ENCODE measurements at regions not wholly inside any gene's neighbourhood (a gene's known extent, or its start where the extent isn't known, plus 50 kb on each side); places are given as distances from the start of the nearest gene placed in this dataset.

DNA sequence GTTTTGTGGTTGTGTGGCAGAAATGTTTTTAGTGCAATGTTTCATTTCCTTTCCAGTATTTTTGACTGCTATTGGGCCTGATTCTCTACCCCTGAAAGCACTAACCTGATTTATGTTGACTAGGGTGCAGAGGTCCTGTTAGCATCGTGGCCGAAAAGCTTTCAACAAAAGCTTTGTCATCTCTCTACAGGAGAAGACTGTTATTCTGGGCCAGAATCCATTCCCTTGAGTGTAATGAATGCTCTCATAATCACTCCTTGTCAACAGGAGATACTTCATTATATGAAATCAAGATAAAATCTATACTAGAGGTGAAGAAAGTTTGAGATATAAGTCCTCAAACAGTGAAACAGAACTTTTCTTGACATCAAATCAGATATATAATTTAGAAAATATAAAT, 195.5 kb downstream of the ZNF330 start:
- Histone ChIP-seq H3K79me2 (ENCODE audit: control insufficient read depth, insufficient read depth, low read length) (no peaks in the 10 kb centered on the region), H3K9me1 (replicated peaks; ENCODE audit: control insufficient read depth, extremely low read depth, insufficient read depth, low read length) (no peaks in the 10 kb centered on the region), H3K27ac (ENCODE audit: insufficient read depth, low read depth, low read length) (no peak overlapping the region), H3K9ac (replicated peaks; ENCODE audit: extremely low read depth, insufficient read depth, low read length) (no peak overlapping the region), H3K4me1 (ENCODE audit: control insufficient read depth, extremely low read depth, insufficient read depth, low read length) (no peaks in the 10 kb centered on the region), H3K27me3 (ENCODE audit: control insufficient read depth in 2 of 2, insufficient read depth in 2 of 2, low read length in 2 of 2) (peaks cover 0 to 2% of the 10 kb centered on the region in 2 experiments), H2AFZ (ENCODE audit: low read depth, low read length) (no peak overlapping the region), H3K9me3 (replicated peaks; ENCODE audit: control insufficient read depth, insufficient read depth, low read length) (no peaks in the 10 kb centered on the region), H3K4me3 (replicated peaks in 1 of 3; ENCODE audit: insufficient read depth in 1 of 3, low read depth in 1 of 3, low read length in 3 of 3) (no peak overlapping the region), H4K20me1 (replicated peaks; ENCODE audit: control insufficient read depth, extremely low read depth, insufficient read depth, low read length) (no peaks in the 10 kb centered on the region), H3K4me2 (ENCODE audit: insufficient read depth, low read length) (no peak overlapping the region), H3K36me3 (ENCODE audit: control insufficient read depth in 2 of 2, extremely low read depth in 1 of 2, insufficient read depth in 2 of 2, low read length in 2 of 2) (no peaks in the 10 kb centered on the region)
- no TSS peak for BruUV-seq (replicated peaks)
- TF ChIP-seq POLR2AphosphoS5 (IDR thresholded peaks at IDR 0.05; ENCODE audit: insufficient read depth, low read depth, low read length) (no peak), MAX (IDR thresholded peaks at IDR 0.05; ENCODE audit: insufficient read depth, insufficient read length) (no peak), MYC (IDR thresholded peaks at IDR 0.05; ENCODE audit: low read depth, low read length) (no peak), POLR2A (IDR thresholded peaks at IDR 0.05; ENCODE audit: low read depth, low read length) (no peak), GATA2 (IDR thresholded peaks at IDR 0.05; ENCODE audit: insufficient read depth, insufficient read length, low read depth, low read length) (no peak), EZH2 (IDR thresholded peaks at IDR 0.05; ENCODE audit: borderline replicate concordance, low read depth, low read length, severe bottlenecking) (no peak), JUN (IDR thresholded peaks at IDR 0.05; ENCODE audit: borderline replicate concordance, insufficient read depth, insufficient read length, low read depth) (no peak)
- ChIA-PET POLR2A (no interaction called here), CTCF (interaction anchor here (0.5 to 2.5 kb wide), 3 partner anchors 11 to 562 kb away, joined by 3 to 8 read pairs (median 3); no protein-coding TSS in a partner anchor)
- dilution Hi-C loops (cut with MboI; ENCODE audit: extremely low pct_ligation_motif_present, low sequenced_read_pairs) (no loop called here), intact Hi-C loops (cut with micrococcal nuclease) (no loop called here)
- DNase-seq (ENCODE audit: low read depth, low spot score) = no peak
- no peak for FAIRE-seq

DNA sequence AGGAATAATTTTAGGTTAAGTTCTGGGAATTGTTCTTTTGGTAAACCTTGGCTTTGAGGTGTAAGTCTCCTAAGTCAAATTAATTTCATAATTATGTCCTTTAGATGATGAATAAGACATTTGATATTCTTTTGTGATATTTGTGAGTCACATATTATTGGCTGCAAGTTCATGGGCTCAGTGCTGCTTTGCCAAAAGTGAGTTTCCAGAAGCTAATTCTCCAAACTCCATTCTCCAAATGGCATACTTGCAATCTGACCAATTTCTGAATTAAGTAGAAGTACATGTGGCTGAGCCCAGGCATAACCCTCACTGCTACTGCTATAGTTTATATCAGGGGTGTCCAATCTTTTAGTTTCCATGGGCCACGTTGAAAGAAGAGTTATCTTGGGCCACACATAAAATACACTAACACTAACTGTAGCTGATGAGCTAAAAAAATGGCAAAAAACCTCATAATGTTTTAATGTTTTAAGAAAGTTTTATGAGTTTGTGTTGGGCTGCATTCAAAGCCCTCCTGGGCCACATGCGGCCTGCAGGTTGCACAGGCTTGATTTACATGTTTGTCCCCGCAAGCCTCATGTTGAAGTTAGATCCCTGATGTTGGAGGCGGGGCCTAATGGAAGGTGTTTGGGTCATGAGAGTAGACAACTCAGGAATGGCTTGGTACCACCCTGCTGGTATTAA, 196.1 kb downstream of the ZNF330 start:
- no peak overlapping the region for H3K4me3 ChIP-seq (replicated peaks in 1 of 3; ENCODE audit: insufficient read depth in 1 of 3, low read depth in 1 of 3, low read length in 3 of 3)
- H3K4me1 ChIP-seq (ENCODE audit: control insufficient read depth, extremely low read depth, insufficient read depth, low read length) = no peaks in the 10 kb centered on the region
- POLR2A ChIA-PET = no interaction called here
- peaks cover 0 to 2% of the 10 kb centered on the region in 2 experiments for H3K27me3 ChIP-seq (ENCODE audit: control insufficient read depth in 2 of 2, insufficient read depth in 2 of 2, low read length in 2 of 2)
- DNase-seq (ENCODE audit: low read depth, low spot score) (no peak), FAIRE-seq (no peak)
- CTCF ChIA-PET = interaction anchor here (2.5 kb wide), 1 partner anchor 11 kb away, joined by 8 read pairs; no protein-coding TSS in a partner anchor
- no peaks in the 10 kb centered on the region for H4K20me1 ChIP-seq (replicated peaks; ENCODE audit: control insufficient read depth, extremely low read depth, insufficient read depth, low read length)
- no peaks in the 10 kb centered on the region for H3K9me3 ChIP-seq (replicated peaks; ENCODE audit: control insufficient read depth, insufficient read depth, low read length)
- H3K9me1 ChIP-seq (replicated peaks; ENCODE audit: control insufficient read depth, extremely low read depth, insufficient read depth, low read length) = no peaks in the 10 kb centered on the region
- H3K9ac ChIP-seq (replicated peaks; ENCODE audit: extremely low read depth, insufficient read depth, low read length) = no peak overlapping the region
- dilution Hi-C loops (cut with MboI; ENCODE audit: extremely low pct_ligation_motif_present, low sequenced_read_pairs) = no loop called here
- TF ChIP-seq FOS (IDR thresholded peaks at IDR 0.05; ENCODE audit: borderline replicate concordance, insufficient read depth, low read length) (no peak), POLR2A (IDR thresholded peaks at IDR 0.05; ENCODE audit: low read depth, low read length) (no peak), MYC (IDR thresholded peaks at IDR 0.05; ENCODE audit: low read depth, low read length) (no peak), POLR2AphosphoS5 (IDR thresholded peaks at IDR 0.05; ENCODE audit: insufficient read depth, low read depth, low read length) (no peak), EZH2 (IDR thresholded peaks at IDR 0.05; ENCODE audit: borderline replicate concordance, low read depth, low read length, severe bottlenecking) (no peak), GATA2 (IDR thresholded peaks at IDR 0.05; ENCODE audit: insufficient read depth, insufficient read length, low read depth, low read length) (no peak), JUN (IDR thresholded peaks at IDR 0.05; ENCODE audit: borderline replicate concordance, insufficient read depth, insufficient read length, low read depth) (no peak), MAX (IDR thresholded peaks at IDR 0.05; ENCODE audit: insufficient read depth, insufficient read length) (no peak)
- TF ChIP-seq, protein P1, sequence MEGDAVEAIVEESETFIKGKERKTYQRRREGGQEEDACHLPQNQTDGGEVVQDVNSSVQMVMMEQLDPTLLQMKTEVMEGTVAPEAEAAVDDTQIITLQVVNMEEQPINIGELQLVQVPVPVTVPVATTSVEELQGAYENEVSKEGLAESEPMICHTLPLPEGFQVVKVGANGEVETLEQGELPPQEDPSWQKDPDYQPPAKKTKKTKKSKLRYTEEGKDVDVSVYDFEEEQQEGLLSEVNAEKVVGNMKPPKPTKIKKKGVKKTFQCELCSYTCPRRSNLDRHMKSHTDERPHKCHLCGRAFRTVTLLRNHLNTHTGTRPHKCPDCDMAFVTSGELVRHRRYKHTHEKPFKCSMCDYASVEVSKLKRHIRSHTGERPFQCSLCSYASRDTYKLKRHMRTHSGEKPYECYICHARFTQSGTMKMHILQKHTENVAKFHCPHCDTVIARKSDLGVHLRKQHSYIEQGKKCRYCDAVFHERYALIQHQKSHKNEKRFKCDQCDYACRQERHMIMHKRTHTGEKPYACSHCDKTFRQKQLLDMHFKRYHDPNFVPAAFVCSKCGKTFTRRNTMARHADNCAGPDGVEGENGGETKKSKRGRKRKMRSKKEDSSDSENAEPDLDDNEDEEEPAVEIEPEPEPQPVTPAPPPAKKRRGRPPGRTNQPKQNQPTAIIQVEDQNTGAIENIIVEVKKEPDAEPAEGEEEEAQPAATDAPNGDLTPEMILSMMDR (IDR thresholded peaks at IDR 0.05; ENCODE audit: extremely low read depth in 1 of 2, insufficient read depth in 1 of 2, low read depth in 1 of 2, low read length in 2 of 2) = no peak
- no peaks in the 10 kb centered on the region for H3K79me2 ChIP-seq (ENCODE audit: control insufficient read depth, insufficient read depth, low read length)
- H3K27ac ChIP-seq (ENCODE audit: insufficient read depth, low read depth, low read length) = no peak overlapping the region
- H2AFZ ChIP-seq (ENCODE audit: low read depth, low read length) = no peak overlapping the region
- intact Hi-C loops (cut with micrococcal nuclease) = no loop called here
- H3K36me3 ChIP-seq (ENCODE audit: control insufficient read depth in 2 of 2, extremely low read depth in 1 of 2, insufficient read depth in 2 of 2, low read length in 2 of 2) = no peaks in the 10 kb centered on the region
- no peak overlapping the region for H3K4me2 ChIP-seq (ENCODE audit: insufficient read depth, low read length)
- no TSS peak for BruUV-seq (replicated peaks)
